Sigmoid colon (tissue), 4 donors: ENCODE measurements at regions not wholly inside any gene's neighbourhood (a gene's known extent, or its start where the extent isn't known, plus 50 kb on each side); places are given as distances from the start of the nearest gene placed in this dataset.

Source experiments
- EP300 ChIP-seq, 4 donors: sonication (generic); formaldehyde crosslinking; IDR thresholded peaks; one replicate each; pipeline ENCODE4 v1.6.1; 2017; ENCODE audit warnings: antibody characterized with exemption in 4 of 4
- POLR2A ChIP-seq, 2 donors: fragments of 450-650 bp; IDR thresholded peaks; one replicate each; pipeline ENCODE4 v1.6.1; 2016; ENCODE audit warnings: antibody characterized with exemption in 2 of 2, mild to moderate bottlenecking in 2 of 2, moderate library complexity in 2 of 2
- TF ChIP-seq, protein P1 (sequence below), 4 experiments: fragments of 450-650 bp in 3 of 4; fragments of 200-600 bp in 1 of 4; IDR thresholded peaks; one replicate each; pipeline ENCODE4 v1.5.1; 2016 to 2019; ENCODE audit warnings: antibody characterized with exemption in 4 of 4, mild to moderate bottlenecking in 3 of 4, moderate library complexity in 2 of 4

DNA sequence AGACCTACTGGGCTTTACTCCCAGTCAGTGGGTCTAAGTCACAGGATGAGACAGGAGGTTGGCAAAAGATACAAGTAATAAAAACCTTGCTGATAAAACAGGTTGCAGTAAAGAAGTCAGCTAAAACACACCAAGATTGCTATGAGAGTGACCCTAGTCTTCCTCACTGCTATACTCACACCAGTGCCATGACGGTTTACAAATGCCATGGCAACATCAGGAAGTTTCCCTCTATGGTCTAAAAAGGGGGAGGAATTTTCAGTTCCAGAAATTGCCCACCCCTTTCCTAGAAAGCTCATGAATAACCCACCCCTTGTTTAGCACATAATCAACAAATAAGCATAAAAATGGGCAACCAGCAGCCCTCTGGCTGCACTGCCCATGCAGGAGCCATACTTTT lies 966.7 kb upstream of the ROBO1 start:
- TF ChIP-seq POLR2A (IDR thresholded peaks at IDR 0.05) (no peak), EP300 (IDR thresholded peaks at IDR 0.05) (no peak)
- TF ChIP-seq, protein P1, sequence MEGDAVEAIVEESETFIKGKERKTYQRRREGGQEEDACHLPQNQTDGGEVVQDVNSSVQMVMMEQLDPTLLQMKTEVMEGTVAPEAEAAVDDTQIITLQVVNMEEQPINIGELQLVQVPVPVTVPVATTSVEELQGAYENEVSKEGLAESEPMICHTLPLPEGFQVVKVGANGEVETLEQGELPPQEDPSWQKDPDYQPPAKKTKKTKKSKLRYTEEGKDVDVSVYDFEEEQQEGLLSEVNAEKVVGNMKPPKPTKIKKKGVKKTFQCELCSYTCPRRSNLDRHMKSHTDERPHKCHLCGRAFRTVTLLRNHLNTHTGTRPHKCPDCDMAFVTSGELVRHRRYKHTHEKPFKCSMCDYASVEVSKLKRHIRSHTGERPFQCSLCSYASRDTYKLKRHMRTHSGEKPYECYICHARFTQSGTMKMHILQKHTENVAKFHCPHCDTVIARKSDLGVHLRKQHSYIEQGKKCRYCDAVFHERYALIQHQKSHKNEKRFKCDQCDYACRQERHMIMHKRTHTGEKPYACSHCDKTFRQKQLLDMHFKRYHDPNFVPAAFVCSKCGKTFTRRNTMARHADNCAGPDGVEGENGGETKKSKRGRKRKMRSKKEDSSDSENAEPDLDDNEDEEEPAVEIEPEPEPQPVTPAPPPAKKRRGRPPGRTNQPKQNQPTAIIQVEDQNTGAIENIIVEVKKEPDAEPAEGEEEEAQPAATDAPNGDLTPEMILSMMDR (IDR thresholded peaks at IDR 0.05): no peak
